HG02840 (cell line): ENCODE measurements at regions not wholly inside any gene's neighbourhood (a gene's known extent, or its start where the extent isn't known, plus 50 kb on each side); places are given as distances from the start of the nearest gene placed in this dataset.

Experiments
- ATAC-seq: cut with Tn5 transposase; IDR thresholded peaks from one replicate; pipeline ENCODE4 v1.9.1; 2021; ENCODE audit warnings: mild to moderate bottlenecking, moderate library complexity, moderate number of reproducible peaks; ENCODE audit not compliant: unreplicated experiment, low FRiP score

GRCh38 chrX:45274576-45274975, 73.9 kb upstream of the DIPK2B start:
- no peak for ATAC-seq

DNA sequence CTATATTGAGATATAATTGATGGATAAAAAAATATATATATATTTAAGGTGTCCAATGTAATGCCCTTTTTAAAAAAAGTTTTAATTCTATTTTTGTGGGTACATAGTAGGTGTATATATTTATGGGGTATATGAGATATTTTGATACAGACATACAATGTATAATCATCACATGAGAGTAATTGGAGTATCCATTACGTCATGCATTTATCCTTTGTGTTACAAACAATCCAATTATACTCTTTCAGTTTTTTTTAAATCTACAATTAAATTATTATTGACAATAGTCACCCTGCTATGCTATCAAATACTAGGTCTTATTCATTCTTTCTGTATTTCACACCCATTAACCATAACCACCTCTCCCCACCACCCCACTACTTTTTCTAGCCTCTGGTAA, 66.3 kb upstream of the DIPK2B start:
- no peak for ATAC-seq

GRCh38 chrX:45266456-45266855, 65.8 kb upstream of the DIPK2B start:
- ATAC-seq, result no peak

DNA sequence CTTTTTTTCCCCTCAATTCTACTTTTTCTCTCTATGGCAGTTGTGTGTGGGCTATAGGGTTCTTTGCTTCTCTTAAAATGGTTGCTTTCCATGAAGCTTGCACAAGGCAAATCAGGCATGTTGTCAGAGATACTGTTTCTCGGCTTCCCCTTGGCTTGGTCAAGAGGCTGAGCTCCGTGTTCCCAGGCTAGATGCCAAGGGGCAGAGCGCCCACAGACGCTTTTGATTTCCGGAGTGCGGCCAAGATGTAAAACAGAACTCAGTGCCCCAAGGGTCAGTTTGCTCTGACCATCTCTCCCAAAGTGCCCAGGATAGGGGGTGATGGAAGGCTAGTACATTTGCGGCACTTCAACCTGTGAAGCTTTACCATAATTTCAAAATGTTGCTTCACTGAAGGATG, 64.2 kb upstream of the DIPK2B start:
- no peak for ATAC-seq

DNA sequence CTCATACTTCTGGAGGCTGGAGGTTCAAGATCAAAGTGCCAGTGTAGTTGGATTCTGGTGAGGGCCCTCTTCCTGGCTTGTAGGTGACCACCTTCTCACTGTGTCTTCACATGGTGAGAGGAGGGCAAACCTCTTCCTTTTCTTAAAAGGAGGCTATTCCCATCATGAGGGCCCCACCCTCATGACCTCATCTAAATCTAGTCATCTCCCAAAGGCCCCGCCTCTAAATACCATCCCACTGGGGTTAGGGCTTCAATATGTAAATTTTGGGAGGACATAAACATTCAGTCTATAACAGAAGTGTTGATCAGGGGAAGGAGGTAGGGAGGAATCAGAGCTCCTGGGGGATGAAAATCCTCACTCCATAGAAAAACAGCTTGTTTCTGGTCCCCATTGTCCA, 60.8 kb upstream of the DIPK2B start:
- ATAC-seq, result no peak

GRCh38 chrX:45261005-45261404, 60.3 kb upstream of the DIPK2B start:
- ATAC-seq, result no peak

DNA sequence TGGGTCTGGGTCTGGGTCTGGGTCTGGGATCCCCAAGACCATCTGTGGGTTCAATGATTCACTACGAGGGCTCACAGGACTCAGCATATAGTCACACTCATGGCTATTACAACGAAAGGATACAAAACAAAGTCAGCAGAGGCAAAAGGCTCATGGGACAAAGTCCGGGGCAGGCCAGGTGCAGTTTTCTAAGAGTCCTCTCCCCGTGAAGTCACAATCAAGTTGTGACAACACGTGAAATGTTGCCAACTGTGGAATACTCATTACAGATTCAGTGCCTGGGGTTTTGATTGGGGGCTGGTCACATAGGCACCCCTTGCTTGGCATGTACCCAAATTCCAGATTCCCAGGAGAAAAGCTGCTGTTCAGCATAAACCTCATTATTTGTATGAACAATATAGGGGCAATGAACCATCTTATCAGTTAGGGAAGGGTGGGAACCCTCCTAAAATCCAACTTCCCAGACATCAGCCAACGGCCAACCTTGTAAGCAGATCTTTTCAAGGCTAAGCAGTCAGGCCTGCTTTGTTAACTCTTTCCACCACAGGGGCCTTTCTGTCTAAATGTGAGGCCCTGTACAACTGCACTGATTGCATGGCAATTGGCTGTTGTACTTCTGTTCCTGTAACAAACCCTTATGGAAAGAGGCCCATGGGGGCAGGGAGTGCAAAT, 58.2 kb upstream of the DIPK2B start:
- ATAC-seq, result no peak
